DMS53 (cell line): ENCODE measurements at regions not wholly inside any gene's neighbourhood (a gene's known extent, or its start where the extent isn't known, plus 50 kb on each side); places are given as distances from the start of the nearest gene placed in this dataset.

ENCODE experiments used
- DNase-seq: peaks from one replicate; lab custom pipeline; 2025; lab: John Stamatoyannopoulos, UW

GRCh38 chrX:69083801-69084200 is 81.5 kb downstream of the PJA1 start:
- no peak for DNase-seq

GRCh38 chrX:69083361-69083760 is 81.9 kb downstream of the PJA1 start:
- DNase-seq: no peak

- no peak for DNase-seq
Observed at GRCh38 chrX:69082753-69083150, 82.5 kb downstream of the PJA1 start.

GRCh38 chrX:69082055-69082752 is 83.0 kb downstream of the PJA1 start:
- DNase-seq: no peak

- DNase-seq: no peak
Observed at GRCh38 chrX:69080855-69081465, 84.3 kb downstream of the PJA1 start.

- no peak for DNase-seq
Observed at GRCh38 chrX:69079268-69079667, 86.0 kb downstream of the PJA1 start.

GRCh38 chrX:69077895-69078455 is 87.3 kb downstream of the PJA1 start:
- no peak for DNase-seq

GRCh38 chrX:69076088-69076487 is 89.2 kb downstream of the PJA1 start:
- no peak for DNase-seq

GRCh38 chrX:69074726-69075125 is 90.5 kb downstream of the PJA1 start:
- DNase-seq: peak; percentile 34

- no peak for DNase-seq
Observed at GRCh38 chrX:69073721-69074120, 91.5 kb downstream of the PJA1 start.

GRCh38 chrX:69073241-69073640 is 92.0 kb downstream of the PJA1 start:
- peak; percentile 3 for DNase-seq

- DNase-seq: no peak
Observed at GRCh38 chrX:69072486-69073006, 92.7 kb downstream of the PJA1 start.

- DNase-seq: no peak
Observed at GRCh38 chrX:69070949-69071650, 94.2 kb downstream of the PJA1 start.

GRCh38 chrX:69069876-69070275 is 95.4 kb downstream of the PJA1 start:
- no peak for DNase-seq

GRCh38 chrX:69069086-69069445 is 96.2 kb downstream of the PJA1 start:
- DNase-seq: no peak

- no peak for DNase-seq
Observed at GRCh38 chrX:69068301-69069085, 96.8 kb downstream of the PJA1 start.

- no peak for DNase-seq
Observed at GRCh38 chrX:69067841-69068240, 97.4 kb downstream of the PJA1 start.

GRCh38 chrX:69066966-69067525 is 98.2 kb downstream of the PJA1 start:
- DNase-seq: no peak

- DNase-seq: no peak
Observed at GRCh38 chrX:69066021-69066757, 99.1 kb downstream of the PJA1 start.

GRCh38 chrX:69065451-69065850 is 99.8 kb downstream of the PJA1 start:
- DNase-seq: peak; percentile 22

GRCh38 chrX:69063486-69063885 is 101.8 kb downstream of the PJA1 start:
- DNase-seq: no peak
